Osteoblast (primary cell): ENCODE measurements at regions not wholly inside any gene's neighbourhood (a gene's known extent, or its start where the extent isn't known, plus 50 kb on each side); places are given as distances from the start of the nearest gene placed in this dataset.
"Not testable (repeated sequence)": the region's sequence is repeated elsewhere in the genome, so short reads cannot be mapped to it uniquely, and the experiment has no call there.

Experiments used
- DNase-seq: peaks from one replicate; pipeline ENCODE4 v3.0.0; 2011; ENCODE audit warnings: low spot score, mixed read lengths; ENCODE audit not compliant: insufficient read length; ENCODE audit errors: missing footprints
- H2AFZ ChIP-seq: 2 replicates; pipeline ENCODE4 v1.6.0; 2011; ENCODE audit warnings: mild to moderate bottlenecking, low read length
- H3K27ac ChIP-seq: 2 replicates; pipeline ENCODE4 v1.5.1; 2011; ENCODE audit warnings: mild to moderate bottlenecking, low read depth, low read length, moderate library complexity
- H3K27me3 ChIP-seq: 2 replicates; pipeline ENCODE4 v1.6.0; 2012; ENCODE audit warnings: mild to moderate bottlenecking, control low read depth, inconsistent platforms, low read length, moderate library complexity; ENCODE audit not compliant: insufficient read depth
- H3K36me3 ChIP-seq: 2 replicates; pipeline ENCODE4 v1.5.1; 2011; ENCODE audit warnings: mild to moderate bottlenecking, low read length, control low read depth, moderate library complexity; ENCODE audit not compliant: insufficient read depth
- H3K4me1 ChIP-seq: 2 replicates; pipeline ENCODE4 v1.5.1; 2011; ENCODE audit warnings: mild to moderate bottlenecking, low read length, control low read depth, moderate library complexity; ENCODE audit not compliant: insufficient read depth
- H3K4me2 ChIP-seq: 2 replicates; pipeline ENCODE4 v1.6.0; 2011; ENCODE audit warnings: mild to moderate bottlenecking, low read length; ENCODE audit not compliant: insufficient read depth
- H3K4me3 ChIP-seq: fragments of 200-600 bp; sonication (generic); 3 replicates; pipeline ENCODE4 v1.5.1; 2012; ENCODE audit warnings: mild to moderate bottlenecking, low read length, inconsistent platforms; ENCODE audit not compliant: insufficient read depth
- H3K79me2 ChIP-seq: 2 replicates; pipeline ENCODE4 v1.6.0; 2012; ENCODE audit warnings: mild to moderate bottlenecking, low read length, control low read depth, inconsistent platforms; ENCODE audit not compliant: insufficient read depth
- H3K9me3 ChIP-seq: 2 replicates; pipeline ENCODE4 v1.5.1; 2011; ENCODE audit warnings: low read depth, low read length, control low read depth
- H4K20me1 ChIP-seq: 2 replicates; pipeline ENCODE4 v1.6.0; 2012; ENCODE audit warnings: mild to moderate bottlenecking, low read length, control low read depth; ENCODE audit not compliant: insufficient read depth
- TF ChIP-seq, protein P1 (sequence below): IDR thresholded peaks from 2 replicates; pipeline ENCODE4 v1.5.1; 2011; ENCODE audit warnings: mild to moderate bottlenecking, low read depth, low read length, moderate library complexity; ENCODE audit errors: extremely low read depth

DNA sequence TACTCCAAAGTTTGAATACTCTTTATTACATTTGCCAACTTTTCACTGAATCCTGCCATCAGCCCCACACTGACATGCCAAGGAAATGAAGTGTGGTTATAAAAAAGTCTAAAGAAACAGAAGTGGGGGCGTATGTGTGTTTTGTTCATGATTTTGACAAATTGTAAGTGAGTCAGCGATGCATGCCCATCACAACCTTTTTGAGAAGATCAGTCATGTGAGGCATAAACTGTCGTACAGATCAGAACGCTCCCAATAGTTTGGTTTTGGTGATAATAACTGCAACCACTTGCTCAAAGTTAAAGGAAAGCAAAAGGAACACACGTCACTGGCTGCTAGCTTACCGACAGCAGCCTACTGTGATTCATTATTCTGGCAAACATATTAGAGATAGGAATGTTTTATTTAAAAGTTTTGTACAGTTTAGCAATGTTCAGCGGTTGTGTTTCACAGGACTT, 95.6 kb downstream of the RGS2 start:
- Histone ChIP-seq H3K27me3 (no peaks in the 10 kb centered on the region), H3K9me3 (no peaks in the 10 kb centered on the region), H4K20me1 (no peaks in the 10 kb centered on the region), H3K27ac (peak overlapping the region; percentile 88), H3K36me3 (no peaks in the 10 kb centered on the region), H3K79me2 (no peaks in the 10 kb centered on the region), H3K4me1 (peaks cover 23% of the 10 kb centered on the region), H3K4me3 (peak overlapping the region; percentile 69), H2AFZ (peak overlapping the region; percentile 76), H3K4me2 (peak overlapping the region; percentile 83)
- TF ChIP-seq, protein P1, sequence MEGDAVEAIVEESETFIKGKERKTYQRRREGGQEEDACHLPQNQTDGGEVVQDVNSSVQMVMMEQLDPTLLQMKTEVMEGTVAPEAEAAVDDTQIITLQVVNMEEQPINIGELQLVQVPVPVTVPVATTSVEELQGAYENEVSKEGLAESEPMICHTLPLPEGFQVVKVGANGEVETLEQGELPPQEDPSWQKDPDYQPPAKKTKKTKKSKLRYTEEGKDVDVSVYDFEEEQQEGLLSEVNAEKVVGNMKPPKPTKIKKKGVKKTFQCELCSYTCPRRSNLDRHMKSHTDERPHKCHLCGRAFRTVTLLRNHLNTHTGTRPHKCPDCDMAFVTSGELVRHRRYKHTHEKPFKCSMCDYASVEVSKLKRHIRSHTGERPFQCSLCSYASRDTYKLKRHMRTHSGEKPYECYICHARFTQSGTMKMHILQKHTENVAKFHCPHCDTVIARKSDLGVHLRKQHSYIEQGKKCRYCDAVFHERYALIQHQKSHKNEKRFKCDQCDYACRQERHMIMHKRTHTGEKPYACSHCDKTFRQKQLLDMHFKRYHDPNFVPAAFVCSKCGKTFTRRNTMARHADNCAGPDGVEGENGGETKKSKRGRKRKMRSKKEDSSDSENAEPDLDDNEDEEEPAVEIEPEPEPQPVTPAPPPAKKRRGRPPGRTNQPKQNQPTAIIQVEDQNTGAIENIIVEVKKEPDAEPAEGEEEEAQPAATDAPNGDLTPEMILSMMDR, result no peak
- no peak for DNase-seq

DNA sequence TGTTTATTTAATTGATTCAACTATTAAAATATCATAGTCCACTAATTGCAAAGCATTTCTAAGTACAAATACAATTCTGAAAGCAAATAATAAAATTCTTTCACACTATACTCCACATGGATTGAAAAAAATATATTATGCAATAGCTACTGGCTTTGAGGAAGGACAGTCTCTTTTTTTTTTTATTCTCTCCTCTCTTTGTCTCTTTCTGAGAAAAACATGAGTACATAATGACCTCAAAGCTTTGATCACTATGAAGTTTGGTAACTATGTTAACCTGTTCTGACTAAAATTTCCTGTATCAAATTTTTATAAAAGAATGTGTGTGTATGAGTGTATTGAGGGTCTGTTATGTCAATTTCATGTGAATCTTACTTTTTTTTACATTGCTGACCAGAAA, 96.2 kb downstream of the RGS2 start:
- no peaks in the 10 kb centered on the region for H3K27me3 ChIP-seq
- peak overlapping the region; percentile 83 for H3K4me2 ChIP-seq
- TF ChIP-seq, protein P1, result no peak
- H3K36me3 ChIP-seq, result no peaks in the 10 kb centered on the region
- no peaks in the 10 kb centered on the region for H3K79me2 ChIP-seq
- peak overlapping the region; percentile 88 for H3K27ac ChIP-seq
- DNase-seq, result no peak
- H4K20me1 ChIP-seq, result no peaks in the 10 kb centered on the region
- H2AFZ ChIP-seq, result no peak overlapping the region
- H3K9me3 ChIP-seq, result no peaks in the 10 kb centered on the region
- no peak overlapping the region for H3K4me3 ChIP-seq
- H3K4me1 ChIP-seq, result peaks cover 23% of the 10 kb centered on the region

DNA sequence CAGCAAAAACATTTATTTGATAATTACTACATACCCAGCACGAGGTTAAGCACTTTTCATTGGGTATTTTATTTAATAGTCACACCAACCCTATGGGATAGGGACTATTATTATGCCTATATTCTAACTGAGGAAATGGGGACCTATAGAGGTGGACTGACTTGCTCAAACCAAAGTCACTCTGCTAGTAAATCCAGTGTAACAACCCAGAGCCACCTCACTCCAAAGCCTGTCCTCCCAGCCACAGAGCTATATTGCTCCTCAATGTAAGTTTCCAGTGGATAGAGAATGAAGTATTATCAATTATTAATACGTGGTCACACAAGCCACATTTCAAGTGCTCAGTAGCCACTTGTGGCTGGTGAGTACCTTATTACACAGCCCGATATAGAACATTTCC, 97.5 kb downstream of the RGS2 start:
- no peak overlapping the region for H2AFZ ChIP-seq
- no peaks in the 10 kb centered on the region for H4K20me1 ChIP-seq
- DNase-seq, result no peak
- no peak overlapping the region for H3K27ac ChIP-seq
- H3K4me2 ChIP-seq, result no peak overlapping the region
- peaks cover 23% of the 10 kb centered on the region for H3K4me1 ChIP-seq
- H3K36me3 ChIP-seq, result no peaks in the 10 kb centered on the region
- no peak overlapping the region for H3K4me3 ChIP-seq
- H3K9me3 ChIP-seq, result no peaks in the 10 kb centered on the region
- no peaks in the 10 kb centered on the region for H3K79me2 ChIP-seq
- H3K27me3 ChIP-seq, result no peaks in the 10 kb centered on the region
- TF ChIP-seq, protein P1, result no peak

DNA sequence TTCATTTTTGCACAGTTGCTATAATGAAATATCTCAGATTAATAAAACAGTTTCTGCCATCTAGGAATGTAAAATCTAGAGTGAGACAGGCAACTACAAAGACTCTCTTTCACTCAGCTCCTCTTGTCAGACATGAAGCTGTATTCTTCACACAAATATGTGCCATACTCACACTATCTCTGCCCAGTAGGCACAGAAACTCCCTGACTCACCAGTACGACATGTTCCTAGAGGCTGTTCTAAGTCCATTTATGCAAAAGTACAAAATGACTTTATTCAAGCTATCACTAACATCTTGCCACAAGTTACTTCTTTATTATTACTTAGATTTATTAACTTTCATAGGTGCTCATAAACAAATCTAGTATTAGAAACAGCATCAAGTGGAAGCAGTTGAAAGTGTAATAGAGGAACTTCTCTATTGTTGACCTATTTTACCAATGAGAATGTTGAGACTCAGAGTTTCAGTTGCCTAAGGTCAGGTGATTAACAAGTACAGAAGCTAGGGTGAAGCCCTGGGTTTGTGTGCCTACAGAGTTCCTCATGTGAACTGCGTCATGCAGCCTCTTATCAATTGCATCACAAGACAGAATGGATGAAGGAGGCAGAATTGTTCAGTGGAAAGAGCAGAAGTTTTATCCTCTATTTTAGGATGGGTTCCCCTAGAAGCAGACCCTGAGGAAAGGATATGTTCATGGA, 98.9 kb downstream of the RGS2 start:
- Histone ChIP-seq H3K79me2 (no peaks in the 10 kb centered on the region), H2AFZ (no peak overlapping the region), H3K9me3 (no peaks in the 10 kb centered on the region), H3K27ac (no peak overlapping the region), H3K27me3 (no peaks in the 10 kb centered on the region), H3K4me1 (peaks cover 23% of the 10 kb centered on the region), H3K4me2 (no peak overlapping the region), H3K4me3 (no peak overlapping the region), H3K36me3 (no peaks in the 10 kb centered on the region), H4K20me1 (no peaks in the 10 kb centered on the region)
- TF ChIP-seq, protein P1, result no peak
- DNase-seq, result no peak

DNA sequence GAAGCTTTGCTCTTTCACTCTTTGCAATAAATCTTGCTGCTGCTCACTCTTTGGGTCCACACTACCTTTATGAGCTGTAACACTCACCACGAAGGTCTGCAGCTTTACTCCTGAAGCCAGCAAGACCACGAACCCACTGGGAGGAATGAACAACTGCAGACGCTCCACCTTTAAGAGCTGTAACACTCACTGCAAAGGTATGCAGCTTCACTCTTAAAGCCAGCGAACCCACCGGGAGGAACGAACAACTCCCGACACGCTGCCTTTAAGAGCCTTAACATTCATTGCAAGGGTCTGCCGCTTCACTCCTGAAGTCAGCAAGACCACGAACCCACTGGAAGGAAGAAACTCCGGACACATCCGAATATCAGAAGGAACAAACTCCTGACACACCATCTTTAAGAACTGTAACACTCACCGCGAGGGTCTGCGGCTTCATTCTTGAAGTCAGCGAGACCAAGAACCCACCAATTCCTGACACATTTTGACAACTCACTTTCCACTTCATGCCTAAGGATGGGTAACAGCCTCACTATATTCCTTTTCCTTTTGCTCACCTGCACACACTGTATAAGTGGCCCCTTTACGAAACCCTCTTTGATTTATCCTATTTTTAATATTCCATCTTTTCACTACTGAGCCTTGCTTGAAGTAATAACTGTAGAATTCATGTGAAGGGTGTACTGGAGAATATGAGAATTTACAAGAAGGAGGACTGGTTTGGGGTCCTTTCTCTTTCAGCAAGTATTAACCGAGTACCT, 103.2 kb downstream of the RGS2 start:
- H3K36me3 ChIP-seq, H3K9me3 ChIP-seq, H3K4me2 ChIP-seq, H4K20me1 ChIP-seq, H3K79me2 ChIP-seq, H3K27me3 ChIP-seq, H3K4me1 ChIP-seq, H3K27ac ChIP-seq, H3K4me3 ChIP-seq, H2AFZ ChIP-seq, DNase-seq: not testable (repeated sequence)
